ENCODE measurements at regions not wholly inside any gene's neighbourhood (a gene's known extent, or its start where the extent isn't known, plus 50 kb on each side); places are given as distances from the start of the nearest gene placed in this dataset.

DNA sequence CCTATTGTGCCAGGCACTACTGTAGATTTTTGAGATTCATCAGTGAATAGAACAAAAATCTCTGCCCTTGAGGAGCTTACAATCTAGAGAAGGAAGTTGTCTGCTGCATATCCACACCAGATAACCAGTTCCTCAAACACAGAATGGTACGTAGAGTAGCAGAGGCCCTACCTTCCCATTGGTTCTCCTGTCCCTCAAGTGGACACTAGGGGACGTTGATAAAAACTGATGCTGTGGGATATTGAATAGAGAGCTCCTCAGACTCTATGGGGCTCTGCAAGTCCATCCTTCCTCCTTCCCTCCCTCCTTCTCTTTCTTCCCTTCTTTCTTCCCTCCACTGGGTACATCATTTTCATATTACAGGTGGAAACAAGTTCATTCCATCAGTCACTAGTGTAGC is 371.3 kb downstream of the PBX1 start:
- Histone ChIP-seq H3K27ac (ENCODE audit: low read length) (no peak overlapping the region), H3K4me3 (ENCODE audit: low read length) (no peak overlapping the region), H3K27me3 (ENCODE audit: insufficient read depth, low read length) (no peaks in the 10 kb centered on the region), H3K4me1 (ENCODE audit: insufficient read depth, low read length) (peaks cover 6% of the 10 kb centered on the region), H3K9ac (ENCODE audit: low read depth, low read length) (no peak overlapping the region), H3K9me3 (ENCODE audit: insufficient read depth, low read depth, low read length) (no peaks in the 10 kb centered on the region), H3K36me3 (ENCODE audit: insufficient read depth, low read depth, low read length) (no peaks in the 10 kb centered on the region)

DNA sequence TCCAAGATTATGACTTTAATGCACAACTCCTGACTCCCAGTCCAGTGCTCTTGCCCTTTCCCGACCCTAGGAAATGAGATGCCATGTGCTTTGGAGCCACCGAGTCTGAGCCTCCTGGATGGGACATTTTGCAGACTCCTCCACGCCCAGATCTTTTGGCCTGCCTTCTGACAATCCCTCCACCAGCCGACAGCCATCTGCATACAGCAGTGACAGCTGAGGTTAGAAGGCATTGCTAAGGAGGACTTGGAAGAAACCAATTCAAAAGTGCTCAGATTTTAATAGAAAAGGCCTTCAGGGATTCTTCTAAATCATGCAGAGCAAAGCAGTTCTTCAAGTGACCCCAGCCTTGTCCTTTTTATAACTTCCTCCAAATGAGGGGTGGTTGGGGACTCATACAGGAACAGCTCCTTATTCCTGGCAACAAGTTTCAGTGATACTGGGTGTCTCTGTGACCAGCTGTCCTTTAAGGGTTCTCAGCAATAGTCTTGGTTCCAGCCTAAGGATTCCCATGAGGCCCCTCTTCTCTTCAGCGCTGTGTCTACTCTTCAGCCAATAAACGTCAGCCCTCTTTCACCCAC is 369.3 kb downstream of the PBX1 start:
- Histone ChIP-seq H3K9me3 (ENCODE audit: insufficient read depth, low read depth, low read length) (no peaks in the 10 kb centered on the region), H3K9ac (ENCODE audit: low read depth, low read length) (no peak overlapping the region), H3K27ac (ENCODE audit: low read length) (no peak overlapping the region), H3K4me3 (ENCODE audit: low read length) (no peak overlapping the region), H3K36me3 (ENCODE audit: insufficient read depth, low read depth, low read length) (no peaks in the 10 kb centered on the region), H3K4me1 (ENCODE audit: insufficient read depth, low read length) (peaks cover 6% of the 10 kb centered on the region; the same call in 1 of the 2 replicates), H3K27me3 (ENCODE audit: insufficient read depth, low read length) (no peaks in the 10 kb centered on the region)

DNA sequence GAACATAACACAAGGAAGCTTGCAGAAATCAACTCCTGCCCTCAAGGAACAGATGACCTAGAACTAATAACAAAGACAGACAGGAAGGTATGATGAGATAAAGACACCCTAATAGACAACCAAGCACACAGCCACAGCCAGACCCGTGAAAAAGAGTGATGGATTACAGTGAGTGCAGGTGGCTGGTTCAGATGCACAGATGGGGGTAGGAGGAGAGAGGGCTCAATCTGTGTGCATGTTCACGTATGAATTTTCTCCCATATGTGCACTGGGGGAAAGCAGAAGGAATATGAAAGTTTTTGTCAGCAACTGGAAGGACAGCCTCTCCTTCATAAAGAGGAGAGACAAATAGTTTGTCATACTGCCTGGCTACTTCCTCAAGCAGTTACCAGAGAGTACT is 367.1 kb downstream of the PBX1 start:
- Histone ChIP-seq H3K4me3 (ENCODE audit: low read length) (no peak overlapping the region), H3K27me3 (ENCODE audit: insufficient read depth, low read length) (no peaks in the 10 kb centered on the region)

DNA sequence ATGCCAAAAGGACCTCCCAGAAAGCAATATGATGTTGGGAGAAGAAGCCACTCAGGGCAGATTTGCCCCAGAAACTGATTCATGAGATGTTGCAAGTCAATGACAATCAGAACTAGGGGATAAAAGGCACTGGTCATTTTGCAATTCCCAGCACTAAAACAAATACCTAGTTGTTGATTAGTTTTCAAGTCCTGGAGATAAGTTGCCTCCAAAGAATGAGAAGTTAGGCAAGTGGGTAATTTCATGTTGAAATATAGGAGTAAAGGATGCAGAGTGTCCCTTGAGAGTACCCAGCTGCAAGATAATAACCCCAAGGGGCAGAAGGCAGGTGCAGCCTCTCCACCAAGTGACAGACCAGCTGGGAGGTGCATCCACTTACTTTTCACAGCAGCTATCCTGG is 363.6 kb downstream of the PBX1 start:
- Histone ChIP-seq H3K36me3 (ENCODE audit: insufficient read depth, low read depth, low read length) (no peaks in the 10 kb centered on the region), H3K9ac (ENCODE audit: low read depth, low read length) (no peak overlapping the region), H3K4me3 (ENCODE audit: low read length) (no peak overlapping the region), H3K4me1 (ENCODE audit: insufficient read depth, low read length) (no peaks in the 10 kb centered on the region), H3K27me3 (ENCODE audit: insufficient read depth, low read length) (no peaks in the 10 kb centered on the region), H3K27ac (ENCODE audit: low read length) (no peak overlapping the region), H3K9me3 (ENCODE audit: insufficient read depth, low read depth, low read length) (no peaks in the 10 kb centered on the region)

More for the DNA sequence above, 367.1 kb downstream of the PBX1 start:
- H3K9me3 ChIP-seq (ENCODE audit: insufficient read depth, low read depth, low read length) = no peaks in the 10 kb centered on the region
- H3K4me1 ChIP-seq (ENCODE audit: insufficient read depth, low read length) = no peaks in the 10 kb centered on the region
- no peak overlapping the region for H3K27ac ChIP-seq (ENCODE audit: low read length)
- H3K9ac ChIP-seq (ENCODE audit: low read depth, low read length) = no peak overlapping the region
- no peaks in the 10 kb centered on the region for H3K36me3 ChIP-seq (ENCODE audit: insufficient read depth, low read depth, low read length)

DNA sequence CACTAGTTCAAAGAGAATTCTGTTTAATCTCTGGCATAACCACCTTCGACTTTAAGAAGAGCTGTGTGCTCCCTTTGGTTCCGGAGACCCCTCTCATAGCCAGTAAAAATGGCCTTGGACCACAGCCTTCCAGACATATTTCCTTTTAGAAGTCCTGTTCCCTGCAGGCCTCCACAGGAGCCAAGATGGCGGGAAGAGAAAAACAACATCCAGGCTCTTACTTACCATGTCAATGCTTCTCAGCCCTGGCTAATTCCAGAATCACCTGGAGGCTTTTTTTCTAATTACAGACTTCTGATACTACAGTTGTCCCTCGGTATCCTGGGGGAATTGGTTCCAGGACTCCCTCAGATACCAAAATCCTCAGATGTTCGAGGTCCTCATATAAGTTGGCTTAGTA is 362.5 kb downstream of the PBX1 start:
- Histone ChIP-seq H3K9me3 (ENCODE audit: insufficient read depth, low read depth, low read length) (no peaks in the 10 kb centered on the region), H3K4me1 (ENCODE audit: insufficient read depth, low read length) (no peaks in the 10 kb centered on the region), H3K4me3 (ENCODE audit: low read length) (no peak overlapping the region), H3K27me3 (ENCODE audit: insufficient read depth, low read length) (no peaks in the 10 kb centered on the region), H3K9ac (ENCODE audit: low read depth, low read length) (no peak overlapping the region), H3K36me3 (ENCODE audit: insufficient read depth, low read depth, low read length) (no peaks in the 10 kb centered on the region), H3K27ac (ENCODE audit: low read length) (no peak overlapping the region)

DNA sequence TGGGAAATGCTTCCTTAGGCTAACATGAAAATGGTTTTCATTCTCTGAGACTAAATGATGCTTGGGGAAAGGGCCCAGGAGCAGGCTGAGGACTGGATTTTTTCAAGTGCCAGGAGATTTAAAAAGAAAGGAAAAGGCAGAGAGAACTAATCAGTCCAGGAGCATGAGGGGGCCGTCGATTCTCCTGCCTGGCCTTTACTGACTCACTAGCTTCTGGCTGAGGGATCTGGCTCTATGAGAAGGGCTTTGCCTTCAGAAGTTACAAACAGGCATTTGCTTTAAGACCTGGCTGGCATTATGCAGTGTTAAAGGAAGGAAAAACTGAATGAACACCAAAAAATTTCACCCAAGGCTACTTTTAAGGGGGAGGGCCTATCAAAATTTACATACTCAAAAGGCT is 359.2 kb downstream of the PBX1 start:
- Histone ChIP-seq H3K4me3 (ENCODE audit: low read length) (no peak overlapping the region), H3K4me1 (ENCODE audit: insufficient read depth, low read length) (no peaks in the 10 kb centered on the region), H3K36me3 (ENCODE audit: insufficient read depth, low read depth, low read length) (no peaks in the 10 kb centered on the region), H3K27me3 (ENCODE audit: insufficient read depth, low read length) (no peaks in the 10 kb centered on the region), H3K27ac (ENCODE audit: low read length) (no peak overlapping the region), H3K9ac (ENCODE audit: low read depth, low read length) (no peak overlapping the region), H3K9me3 (ENCODE audit: insufficient read depth, low read depth, low read length) (no peaks in the 10 kb centered on the region)

DNA sequence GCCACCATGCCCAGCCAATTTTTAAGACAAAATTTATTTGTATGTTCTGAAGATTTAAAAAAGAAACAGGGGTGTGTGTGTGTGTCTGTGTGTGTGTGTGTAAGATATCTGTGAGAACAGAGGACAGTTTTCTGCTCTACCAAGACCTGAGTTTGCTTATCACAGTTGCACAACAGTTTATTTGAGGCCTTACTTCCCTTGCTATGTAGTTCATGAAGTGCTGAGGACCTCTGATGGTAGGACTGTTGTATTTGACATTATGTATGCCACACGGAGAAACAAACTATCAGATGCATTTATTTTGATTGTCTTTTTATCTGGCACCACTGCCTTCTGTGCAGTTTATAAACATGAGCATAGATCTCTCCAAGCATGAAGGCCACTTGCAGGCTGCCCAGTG is 355.2 kb downstream of the PBX1 start:
- Histone ChIP-seq H3K4me3 (ENCODE audit: low read length) (no peak overlapping the region), H3K9ac (ENCODE audit: low read depth, low read length) (no peak overlapping the region), H3K36me3 (ENCODE audit: insufficient read depth, low read depth, low read length) (no peaks in the 10 kb centered on the region), H3K4me1 (ENCODE audit: insufficient read depth, low read length) (no peaks in the 10 kb centered on the region), H3K9me3 (ENCODE audit: insufficient read depth, low read depth, low read length) (no peaks in the 10 kb centered on the region), H3K27ac (ENCODE audit: low read length) (no peak overlapping the region), H3K27me3 (ENCODE audit: insufficient read depth, low read length) (no peaks in the 10 kb centered on the region)

DNA sequence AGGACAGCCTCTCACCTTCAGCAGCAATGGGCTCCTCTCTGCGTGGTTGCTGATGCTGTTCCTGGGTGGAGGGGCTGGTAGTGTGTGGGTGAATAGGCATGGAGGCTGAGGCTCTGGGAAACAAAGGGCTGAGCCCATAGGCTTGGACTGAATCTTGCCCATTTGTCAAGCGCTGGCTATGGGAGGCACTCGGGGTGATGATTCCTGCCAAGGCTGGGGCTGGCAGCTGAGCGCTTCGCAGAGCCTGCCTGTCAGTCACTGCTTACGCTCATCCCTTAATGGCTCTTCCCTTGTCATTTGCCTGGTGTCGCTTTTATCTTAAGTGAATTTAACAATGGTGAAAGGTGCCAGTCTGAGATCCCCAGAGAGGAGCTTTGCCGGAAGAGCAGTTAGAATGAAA is 353.3 kb downstream of the PBX1 start:
- Histone ChIP-seq H3K9ac (ENCODE audit: low read depth, low read length) (no peak overlapping the region), H3K27me3 (ENCODE audit: insufficient read depth, low read length) (no peaks in the 10 kb centered on the region), H3K4me1 (ENCODE audit: insufficient read depth, low read length) (no peaks in the 10 kb centered on the region), H3K9me3 (ENCODE audit: insufficient read depth, low read depth, low read length) (no peaks in the 10 kb centered on the region), H3K4me3 (ENCODE audit: low read length) (no peak overlapping the region), H3K36me3 (ENCODE audit: insufficient read depth, low read depth, low read length) (no peaks in the 10 kb centered on the region), H3K27ac (ENCODE audit: low read length) (no peak overlapping the region)

DNA sequence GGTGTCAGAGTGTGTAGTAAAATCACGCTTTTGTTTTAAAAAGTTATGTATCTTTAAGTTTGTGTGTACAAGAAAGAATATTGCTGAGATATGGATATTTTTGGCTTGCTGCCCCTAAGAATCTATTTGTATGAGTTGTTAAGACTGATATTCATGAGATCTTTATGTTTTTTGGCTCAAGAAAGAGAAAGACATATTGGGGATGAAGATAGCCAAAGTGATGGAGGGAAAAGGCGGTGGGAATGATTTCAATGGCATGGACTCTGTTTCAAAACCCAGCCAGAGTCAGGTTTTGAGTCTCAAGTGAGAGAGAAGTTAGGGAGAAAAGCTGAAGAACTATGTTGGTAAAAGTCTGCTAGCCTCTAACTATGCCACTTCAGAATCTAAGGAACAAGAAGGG is 351.7 kb downstream of the PBX1 start:
- Histone ChIP-seq H3K4me3 (ENCODE audit: low read length) (no peak overlapping the region), H3K9ac (ENCODE audit: low read depth, low read length) (no peak overlapping the region), H3K27me3 (ENCODE audit: insufficient read depth, low read length) (no peaks in the 10 kb centered on the region)

DNA sequence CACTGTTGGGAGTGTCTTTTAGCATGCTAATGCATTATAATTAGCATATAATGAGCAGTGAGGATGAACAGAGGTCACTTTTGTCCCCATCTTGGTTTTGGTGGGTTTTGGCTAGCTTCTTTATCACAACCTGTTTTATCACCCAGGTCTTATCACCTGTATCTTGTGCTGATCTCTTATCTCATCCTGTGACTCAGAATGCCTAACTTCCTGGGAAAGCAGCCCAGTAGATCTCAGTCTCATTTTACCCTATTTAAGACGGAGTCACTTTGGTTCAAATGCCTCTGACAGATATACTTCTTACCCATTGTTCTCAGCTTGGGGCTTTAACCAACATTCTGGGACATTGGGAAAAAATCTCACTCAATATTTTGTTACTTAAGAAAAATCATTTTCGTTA is 348.7 kb downstream of the PBX1 start:
- no peaks in the 10 kb centered on the region for H3K9me3 ChIP-seq (ENCODE audit: insufficient read depth, low read depth, low read length)
- H3K4me1 ChIP-seq (ENCODE audit: insufficient read depth, low read length) = peaks cover 4% of the 10 kb centered on the region; the same call in 1 of the 2 replicates
- no peaks in the 10 kb centered on the region for H3K27me3 ChIP-seq (ENCODE audit: insufficient read depth, low read length)
- no peak overlapping the region for H3K4me3 ChIP-seq (ENCODE audit: low read length)
- H3K27ac ChIP-seq (ENCODE audit: low read length) = no peak overlapping the region
- no peak overlapping the region for H3K9ac ChIP-seq (ENCODE audit: low read depth, low read length)
- no peaks in the 10 kb centered on the region for H3K36me3 ChIP-seq (ENCODE audit: insufficient read depth, low read depth, low read length)

More for the DNA sequence above, 351.7 kb downstream of the PBX1 start:
- H3K4me1 ChIP-seq (ENCODE audit: insufficient read depth, low read length) = no peaks in the 10 kb centered on the region
- no peaks in the 10 kb centered on the region for H3K9me3 ChIP-seq (ENCODE audit: insufficient read depth, low read depth, low read length)
- H3K27ac ChIP-seq (ENCODE audit: low read length) = no peak overlapping the region
- no peaks in the 10 kb centered on the region for H3K36me3 ChIP-seq (ENCODE audit: insufficient read depth, low read depth, low read length)

DNA sequence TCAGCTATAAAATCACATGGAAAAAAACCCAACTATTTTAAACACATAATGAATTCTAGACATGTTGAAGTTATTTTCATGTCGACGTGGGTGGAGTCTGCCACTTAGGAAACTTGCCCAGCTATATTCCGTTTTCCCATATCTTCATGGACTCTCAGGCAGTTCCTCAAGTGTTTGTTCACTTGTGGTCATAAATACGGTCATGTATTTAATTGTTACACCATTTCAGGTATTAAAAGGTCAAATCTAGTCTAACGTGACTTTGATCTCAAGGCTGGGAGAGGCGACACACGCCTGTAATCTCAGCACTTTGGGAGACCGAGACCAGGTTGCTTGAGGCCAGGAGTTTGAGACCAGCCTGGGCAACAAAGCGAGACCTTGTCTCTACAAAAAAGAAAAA is 346.9 kb downstream of the PBX1 start:
- Histone ChIP-seq H3K27ac (ENCODE audit: low read length) (no peak overlapping the region), H3K27me3 (ENCODE audit: insufficient read depth, low read length) (no peaks in the 10 kb centered on the region), H3K36me3 (ENCODE audit: insufficient read depth, low read depth, low read length) (no peaks in the 10 kb centered on the region), H3K4me3 (ENCODE audit: low read length) (no peak overlapping the region), H3K4me1 (ENCODE audit: insufficient read depth, low read length) (peaks cover 5% of the 10 kb centered on the region; the same call in 1 of the 2 replicates), H3K9me3 (ENCODE audit: insufficient read depth, low read depth, low read length) (no peaks in the 10 kb centered on the region), H3K9ac (ENCODE audit: low read depth, low read length) (no peak overlapping the region)

DNA sequence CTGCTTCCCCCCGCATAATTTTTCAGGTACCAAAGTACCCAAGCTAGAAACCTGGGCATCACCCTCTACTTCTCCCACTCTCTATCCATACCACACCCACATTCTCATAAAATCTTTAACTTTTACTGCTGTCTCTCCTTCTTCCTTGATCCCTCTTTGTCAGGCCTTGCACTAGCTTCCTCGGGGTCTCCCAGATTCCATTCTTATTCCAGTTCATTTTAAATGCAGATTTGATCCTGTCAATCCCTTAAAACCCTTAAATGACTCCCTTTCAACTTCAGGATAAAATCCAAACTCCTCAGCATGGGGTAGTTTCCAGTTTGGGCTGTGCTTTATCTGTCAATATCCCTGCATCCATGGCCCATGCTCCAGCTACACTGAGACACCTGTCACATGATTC is 343.5 kb downstream of the PBX1 start:
- Histone ChIP-seq H3K27me3 (ENCODE audit: insufficient read depth, low read length) (no peaks in the 10 kb centered on the region), H3K4me3 (ENCODE audit: low read length) (no peak overlapping the region), H3K9me3 (ENCODE audit: insufficient read depth, low read depth, low read length) (no peaks in the 10 kb centered on the region), H3K9ac (ENCODE audit: low read depth, low read length) (no peak overlapping the region), H3K27ac (ENCODE audit: low read length) (no peak overlapping the region), H3K4me1 (ENCODE audit: insufficient read depth, low read length) (peaks cover 5% of the 10 kb centered on the region; the same call in 1 of the 2 replicates), H3K36me3 (ENCODE audit: insufficient read depth, low read depth, low read length) (no peaks in the 10 kb centered on the region)
